ENCODE measurements at regions not wholly inside any gene's neighbourhood (a gene's known extent, or its start where the extent isn't known, plus 50 kb on each side); places are given as distances from the start of the nearest gene placed in this dataset.

- Histone ChIP-seq H3K4me2 (no peak overlapping the region), H3K27me3 (ENCODE audit: insufficient read depth) (no peaks in the 10 kb centered on the region), H3K36me3 (ENCODE audit: insufficient read depth) (no peaks in the 10 kb centered on the region), H3K27ac (ENCODE audit: low read depth) (no peak overlapping the region), H4K20me1 (replicated peaks; ENCODE audit: insufficient read depth) (no peaks in the 10 kb centered on the region), H3F3A (replicated peaks; ENCODE audit: low read depth) (no peaks in the 10 kb centered on the region), H3K4me3 (no peak overlapping the region), H3K9me2 (ENCODE audit: insufficient read depth) (0 out of 2 replicates have a peak, but pooled peaks cover 5% of the 10 kb centered on the region), H3K79me2 (replicated peaks; ENCODE audit: insufficient read depth) (no peaks in the 10 kb centered on the region), H2AFZ (no peak overlapping the region), H3K4me1 (ENCODE audit: insufficient read depth) (peaks cover 8% of the 10 kb centered on the region; the same call in 1 of the 2 replicates)
- Mint-ChIP-seq H3K9me3 (no peaks in the 10 kb centered on the region), H3K4me1 (peaks cover 8% of the 10 kb centered on the region; the same call in 2 of the 3 replicates), H3K4me3 (no peak overlapping the region), H3K27me3 (ENCODE audit: insufficient read depth, low read depth, poor library complexity) (no peaks in the 10 kb centered on the region), H3K27ac (no peak overlapping the region), H3K36me3 (ENCODE audit: low read depth) (no peaks in the 10 kb centered on the region)
- no peak for DNase-seq (ENCODE audit: low spot score)
- no peak for TF ChIP-seq NANOG (IDR thresholded peaks at IDR 0.05; ENCODE audit: borderline replicate concordance)
- TF ChIP-seq STAT1 (IDR thresholded peaks at IDR 0.05; ENCODE audit: unreplicated experiment) = no peak
- TF ChIP-seq EZH2 (IDR thresholded peaks at IDR 0.05; ENCODE audit: low read depth, unreplicated experiment) = no peak
- no peak for TF ChIP-seq EZH2phosphoT487 (IDR thresholded peaks at IDR 0.05; ENCODE audit: unreplicated experiment)
- no peak for TF ChIP-seq POLR2AphosphoS5 (IDR thresholded peaks at IDR 0.05; ENCODE audit: low read depth)
- no peak for TF ChIP-seq CREB1 (CRISPR knock-in tag; IDR thresholded peaks at IDR 0.05; ENCODE audit: low read depth)
- no peak for TF ChIP-seq ZNF462 (CRISPR knock-in tag; IDR thresholded peaks at IDR 0.05)
- no peak for TF ChIP-seq JUNB (IDR thresholded peaks at IDR 0.05; ENCODE audit: unreplicated experiment)
- no peak for TF ChIP-seq ZNF114 (CRISPR knock-in tag; IDR thresholded peaks at IDR 0.05)
- ATAC-seq = no peak
These were observed 586.8 kb upstream of the MIR17HG start for GRCh38 chr13:90760639-90761038.

Measured in GM23338 (cell line).